GM19351 (cell line): ENCODE measurements at regions not wholly inside any gene's neighbourhood (a gene's known extent, or its start where the extent isn't known, plus 50 kb on each side); places are given as distances from the start of the nearest gene placed in this dataset.
A peak's percentile ranks its signal among the peaks of the same experiment; 100 is the strongest.

ENCODE experiments used
- ATAC-seq: cut with Tn5 transposase; IDR thresholded peaks from one replicate; pipeline ENCODE4 v1.9.1; 2021; ENCODE audit warnings: mild to moderate bottlenecking, moderate library complexity; ENCODE audit not compliant: unreplicated experiment

DNA sequence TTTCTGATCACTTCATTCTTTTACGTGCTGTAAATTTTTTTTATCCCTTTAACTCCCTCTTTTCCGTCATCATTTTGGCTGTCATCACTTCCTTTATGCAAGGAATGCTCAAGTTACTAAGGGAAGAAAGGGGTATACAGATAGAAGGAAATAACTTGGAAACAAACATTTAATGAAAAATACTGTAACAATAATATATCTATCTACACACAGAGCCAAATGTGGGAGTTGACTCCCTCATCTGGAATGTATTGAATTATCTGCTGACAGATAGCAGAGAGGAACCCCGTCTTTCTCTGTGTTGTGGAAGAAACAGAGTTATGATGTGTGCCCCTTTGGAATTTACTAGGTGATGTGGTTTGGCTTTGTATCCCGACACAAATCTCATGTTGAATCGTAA lies 182.5 kb upstream of the NXPH2 start:
- ATAC-seq = no peak

GRCh38 chr2:138960191-138960590 lies 180.0 kb upstream of the NXPH2 start:
- ATAC-seq = no peak

- ATAC-seq = no peak
Observed at GRCh38 chr2:138959031-138959430, 178.8 kb upstream of the NXPH2 start.

- ATAC-seq = no peak
Observed at GRCh38 chr2:138956116-138956515, 175.9 kb upstream of the NXPH2 start.

DNA sequence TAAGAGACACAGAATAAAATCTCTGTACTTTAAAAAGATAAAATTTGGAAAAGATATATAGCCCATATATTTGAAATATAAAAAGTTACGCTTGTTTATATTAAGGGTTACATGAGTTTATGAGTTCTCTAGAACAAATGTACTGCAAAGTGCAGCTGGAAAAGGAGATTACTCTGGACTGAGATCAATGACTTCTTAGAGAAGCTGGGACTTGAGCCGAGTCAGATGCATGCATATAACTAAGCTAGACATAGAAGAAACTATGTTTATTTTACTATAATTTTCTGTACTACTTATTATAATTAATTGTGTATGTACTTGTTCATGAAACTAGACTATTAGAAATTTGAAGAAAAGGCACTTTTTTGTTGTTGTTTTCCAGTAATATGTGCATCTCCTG lies 170.3 kb upstream of the NXPH2 start:
- ATAC-seq = no peak

DNA sequence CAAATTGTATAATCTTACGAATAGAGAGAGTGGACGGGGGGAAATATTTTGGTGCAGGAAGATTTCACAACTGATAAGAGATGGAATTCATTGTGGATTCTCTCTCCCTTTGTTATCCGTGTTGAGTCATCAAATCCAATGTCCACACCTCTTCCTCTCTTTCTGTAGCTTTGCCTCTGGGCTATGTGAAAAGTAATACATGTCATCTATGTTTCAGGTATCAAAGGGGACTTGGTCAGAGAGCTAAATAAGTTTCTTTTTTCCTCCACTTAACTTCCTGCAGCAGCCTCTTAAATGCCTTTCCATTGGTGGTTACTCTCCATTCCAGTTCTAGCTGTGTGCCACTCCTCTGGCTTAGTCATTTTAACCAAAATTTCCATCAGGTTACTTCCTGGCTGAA lies 169.3 kb upstream of the NXPH2 start:
- ATAC-seq = no peak

DNA sequence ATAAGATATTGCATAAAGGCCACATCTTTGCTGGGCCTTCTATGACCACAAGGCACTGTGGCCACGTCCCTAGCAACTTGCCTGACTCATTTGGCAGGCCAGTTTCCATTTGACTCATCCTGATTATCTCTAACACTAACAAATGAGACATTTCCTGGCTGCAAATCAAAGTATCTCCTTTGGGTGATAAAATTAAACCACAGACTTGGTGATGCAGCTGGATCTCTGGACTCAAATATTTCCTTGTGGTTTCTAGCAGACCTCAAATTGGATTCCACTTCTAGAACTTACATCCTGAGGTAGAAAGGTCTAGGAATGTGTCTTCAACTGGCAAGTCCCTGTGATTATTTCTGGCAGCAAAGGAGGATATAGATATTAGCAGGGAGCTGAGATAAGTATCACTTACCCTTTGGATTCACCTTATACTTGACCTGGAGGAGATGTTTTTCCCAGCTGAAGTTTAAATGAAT lies 167.9 kb upstream of the NXPH2 start:
- ATAC-seq = peak; percentile 85

- ATAC-seq = no peak
Observed at GRCh38 chr2:138943470-138943869, 163.3 kb upstream of the NXPH2 start.

DNA sequence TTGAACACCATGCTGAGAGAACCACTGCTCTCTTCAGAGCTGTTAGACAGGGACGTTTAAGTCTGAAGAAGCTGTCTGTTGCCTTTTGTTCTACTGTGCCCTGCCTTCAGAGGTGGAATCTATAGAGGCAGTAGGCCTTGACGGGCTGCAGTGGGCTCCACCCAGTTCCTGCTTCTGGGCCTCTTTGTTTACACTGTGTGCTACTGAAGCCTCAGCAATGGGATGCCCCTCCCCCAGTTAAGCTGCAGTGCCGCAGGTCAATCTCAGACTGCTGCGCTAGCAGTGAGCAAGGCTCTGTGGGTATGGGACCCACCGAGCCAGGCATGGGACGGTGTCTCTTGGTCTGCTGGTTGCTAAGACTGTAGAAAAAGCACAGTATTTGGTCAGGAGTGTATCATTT lies 162.3 kb upstream of the NXPH2 start:
- ATAC-seq = no peak

GRCh38 chr2:138931284-138932256 lies 151.4 kb upstream of the NXPH2 start:
- ATAC-seq = no peak

- ATAC-seq = no peak
Observed at GRCh38 chr2:138930571-138930970, 150.4 kb upstream of the NXPH2 start.

- ATAC-seq = no peak
Observed at GRCh38 chr2:138928374-138929021, 148.3 kb upstream of the NXPH2 start.

- no peak for ATAC-seq
Observed at GRCh38 chr2:138922973-138923563, 142.9 kb upstream of the NXPH2 start.

- no peak for ATAC-seq
Observed at GRCh38 chr2:138919120-138919747, 139.0 kb upstream of the NXPH2 start.

GRCh38 chr2:138910427-138910826 lies 130.2 kb upstream of the NXPH2 start:
- peak; percentile 51 for ATAC-seq

DNA sequence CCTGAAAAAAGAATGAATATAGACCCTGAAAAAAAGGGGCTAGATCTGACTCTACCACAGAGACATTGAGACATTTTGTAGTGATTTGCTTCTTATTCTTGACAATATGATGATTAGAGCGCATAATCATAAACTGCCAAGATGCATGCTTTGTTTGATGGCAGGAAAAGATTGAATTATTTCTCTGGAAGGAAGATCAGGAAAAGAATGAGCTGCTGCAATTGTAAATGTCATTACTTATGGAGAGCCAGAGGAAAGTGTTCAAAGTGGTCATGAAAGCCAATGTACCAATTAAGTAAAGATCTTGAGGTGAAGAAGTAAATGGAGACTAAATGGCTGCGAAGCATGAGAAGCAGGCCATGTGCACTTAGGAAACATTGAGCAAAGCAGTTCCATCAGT lies 126.4 kb upstream of the NXPH2 start:
- no peak for ATAC-seq

DNA sequence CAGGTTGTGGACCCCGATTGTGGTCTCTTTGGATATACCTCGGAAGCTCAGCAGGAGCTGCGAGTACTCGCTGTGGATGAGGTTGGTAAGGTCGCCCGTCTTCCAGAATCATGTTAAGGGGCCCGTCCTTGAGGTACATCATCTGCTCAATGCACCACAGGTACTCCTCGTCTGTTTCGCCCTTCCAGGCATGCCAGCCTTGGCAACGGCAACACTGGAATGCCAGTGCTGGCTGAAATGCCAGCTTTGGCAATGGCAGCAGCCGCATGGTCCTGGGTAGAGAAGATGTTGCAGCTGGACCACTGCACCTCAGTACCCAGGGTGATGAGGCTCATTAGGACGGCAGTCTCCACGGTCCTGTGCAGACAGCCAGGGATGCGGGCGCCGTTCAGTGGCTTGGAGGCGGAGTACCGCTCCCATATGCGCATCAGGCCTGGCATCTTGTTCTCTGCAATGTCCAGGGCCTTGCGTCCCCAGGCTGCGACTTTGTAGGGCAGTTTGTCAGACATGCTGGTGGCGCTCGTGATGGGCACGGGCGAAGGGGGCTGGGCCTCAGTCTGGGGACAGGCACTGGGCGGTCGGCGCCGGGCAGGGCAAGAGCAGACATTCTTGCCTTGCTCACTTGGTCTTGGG lies 122.2 kb upstream of the NXPH2 start:
- ATAC-seq = no peak

GRCh38 chr2:138901530-138901929 lies 121.3 kb upstream of the NXPH2 start:
- ATAC-seq = no peak

DNA sequence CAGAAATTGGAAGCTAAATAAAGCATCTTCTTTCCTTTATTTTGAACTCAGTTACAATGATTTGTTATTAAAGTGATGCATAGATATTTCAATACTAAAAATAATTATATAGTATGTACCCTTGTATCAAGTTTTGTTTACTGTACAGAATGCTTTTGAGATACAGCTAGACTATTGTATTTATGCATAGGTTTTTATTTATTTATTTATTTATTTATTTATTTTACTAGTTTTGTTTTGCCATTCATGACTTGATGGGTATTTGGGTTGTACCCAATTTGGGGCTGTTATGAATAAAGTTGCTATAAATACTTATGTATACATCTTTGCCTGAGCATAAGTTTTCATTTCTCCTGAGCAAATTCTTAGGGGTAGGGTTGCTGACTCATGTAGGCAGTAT lies 118.7 kb upstream of the NXPH2 start:
- no peak for ATAC-seq

GRCh38 chr2:138897274-138897673 lies 117.1 kb upstream of the NXPH2 start:
- ATAC-seq = no peak

- ATAC-seq = no peak
Observed at GRCh38 chr2:138893746-138894145, 113.6 kb upstream of the NXPH2 start.
